Colonic mucosa (tissue), 4 donors: ENCODE measurements at regions not wholly inside any gene's neighbourhood (a gene's known extent, or its start where the extent isn't known, plus 50 kb on each side); places are given as distances from the start of the nearest gene placed in this dataset.

Source experiments
- DNase-seq: peaks from one replicate; pipeline ENCODE4 v3.0.0-alpha.2; 2020
- H3K27ac ChIP-seq: fragments of 200-600 bp; one replicate; pipeline ENCODE4 v1.8.0; 2021
- H3K27me3 ChIP-seq: fragments of 200-600 bp; one replicate; pipeline ENCODE4 v1.8.0; 2021
- H3K36me3 ChIP-seq: fragments of 200-600 bp; one replicate; pipeline ENCODE4 v1.8.0; 2021
- H3K4me1 ChIP-seq: fragments of 200-600 bp; one replicate; pipeline ENCODE4 v1.8.0; 2021; ENCODE audit warnings: mild to moderate bottlenecking
- H3K4me3 ChIP-seq: fragments of 200-600 bp; one replicate; pipeline ENCODE4 v1.8.0; 2021
- H3K9ac ChIP-seq, 2 donors: one replicate each; pipeline ENCODE4 v1.7.0; 2013; ENCODE audit warnings: control low read depth in 2 of 2, low read depth in 2 of 2, low read length in 2 of 2
- H3K9me3 ChIP-seq: fragments of 200-600 bp; one replicate; pipeline ENCODE4 v1.8.0; 2021
- CTCF ChIP-seq: fragments of 200-600 bp; IDR thresholded peaks from one replicate; pipeline ENCODE4 v1.8.0; 2022; ENCODE audit warnings: antibody characterized with exemption, mild to moderate bottlenecking
- intact Hi-C: fragments of 100-400 bp; cut with DNase I; formaldehyde crosslinking; loops from one replicate; pipeline ENCODE4 v1.14.1; 2022
- donor health status: healthy.
- donor health status: DM: no; HTN: no; CAD: no.
- donor health status: DM: no; HTN: no; CAD: no.

DNA sequence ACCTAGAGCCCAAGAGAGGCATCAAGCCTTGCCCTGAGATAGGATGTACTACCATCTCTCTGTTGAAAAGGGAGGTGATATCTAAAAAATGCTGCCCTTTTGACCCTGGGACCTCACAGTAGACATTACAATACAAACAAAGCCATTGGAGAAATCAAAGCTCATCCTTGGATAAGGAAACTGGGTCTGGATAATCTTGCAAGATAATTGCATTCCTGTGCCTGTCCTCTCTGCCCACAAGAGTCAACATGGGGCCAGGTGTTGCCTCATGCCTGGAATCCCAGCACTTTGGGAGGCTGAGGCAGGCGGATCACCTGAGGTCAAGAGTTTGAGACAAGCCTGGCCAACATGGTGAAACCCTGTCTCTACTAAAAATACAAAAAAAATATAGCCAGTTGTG, 57.3 kb upstream of the DLG1 start:
- H3K27me3 ChIP-seq, result no peaks in the 10 kb centered on the region
- no peak for DNase-seq
- H3K4me3 ChIP-seq, result no peak overlapping the region
- no peak overlapping the region for H3K9ac ChIP-seq
- H3K4me1 ChIP-seq, result no peaks in the 10 kb centered on the region
- H3K9me3 ChIP-seq, result no peaks in the 10 kb centered on the region
- H3K27ac ChIP-seq, result no peak overlapping the region
- TF ChIP-seq CTCF, result no peak
- no peaks in the 10 kb centered on the region for H3K36me3 ChIP-seq
- intact Hi-C loops, result no loop called here

GRCh38 chr3:197354568-197355001, 56.2 kb upstream of the DLG1 start:
- H3K27me3 ChIP-seq, result no peaks in the 10 kb centered on the region
- DNase-seq, result peak; percentile 38
- H3K4me1 ChIP-seq, result no peaks in the 10 kb centered on the region
- H3K27ac ChIP-seq, result peak overlapping the region; percentile 32
- H3K4me3 ChIP-seq, result no peak overlapping the region
- no peaks in the 10 kb centered on the region for H3K36me3 ChIP-seq
- intact Hi-C loops, result no loop called here
- TF ChIP-seq CTCF, result no peak
- no peaks in the 10 kb centered on the region for H3K9me3 ChIP-seq
- H3K9ac ChIP-seq, result no peak overlapping the region

- Histone ChIP-seq H3K9me3 (no peaks in the 10 kb centered on the region), H3K36me3 (no peaks in the 10 kb centered on the region), H3K4me3 (no peak overlapping the region), H3K9ac (peak overlapping the region in 1 of 2 donors; percentile 3), H3K27me3 (no peaks in the 10 kb centered on the region), H3K4me1 (no peaks in the 10 kb centered on the region), H3K27ac (peak overlapping the region; percentile 32)
- TF ChIP-seq CTCF, result no peak
- no peak for DNase-seq
- intact Hi-C loops, result no loop called here
Measured at GRCh38 chr3:197353867-197354567, 55.6 kb upstream of the DLG1 start.

GRCh38 chr3:197353001-197353866, 54.8 kb upstream of the DLG1 start:
- Histone ChIP-seq H3K27me3 (no peaks in the 10 kb centered on the region), H3K9me3 (no peaks in the 10 kb centered on the region), H3K27ac (no peak overlapping the region), H3K4me3 (no peak overlapping the region), H3K9ac (no peak overlapping the region), H3K36me3 (no peaks in the 10 kb centered on the region), H3K4me1 (no peaks in the 10 kb centered on the region)
- intact Hi-C loops, result no loop called here
- no peak for TF ChIP-seq CTCF
- no peak for DNase-seq

DNA sequence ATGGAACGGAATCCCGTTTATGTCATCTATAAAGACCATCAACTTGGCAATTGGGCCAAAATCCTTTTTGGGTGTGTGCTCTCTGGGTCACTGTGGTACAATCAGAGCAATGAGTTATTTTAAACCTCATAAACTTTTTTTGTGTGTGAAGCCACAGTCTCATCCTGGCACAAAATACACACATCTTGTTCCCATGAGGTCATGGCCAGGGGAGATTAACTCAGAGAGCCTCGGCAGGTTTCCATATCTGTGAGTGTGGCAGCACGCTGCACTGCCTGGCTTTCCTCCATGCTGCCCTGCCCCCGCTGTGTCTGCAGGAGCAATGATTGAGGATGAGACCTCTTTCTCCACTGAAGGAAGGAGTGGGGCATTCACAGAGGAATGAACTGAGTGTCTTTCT, 54.0 kb upstream of the DLG1 start:
- TF ChIP-seq CTCF, result no peak
- intact Hi-C loops, result no loop called here
- H3K27ac ChIP-seq, result no peak overlapping the region
- no peaks in the 10 kb centered on the region for H3K36me3 ChIP-seq
- H3K9ac ChIP-seq, result no peak overlapping the region
- H3K4me1 ChIP-seq, result no peaks in the 10 kb centered on the region
- H3K9me3 ChIP-seq, result no peaks in the 10 kb centered on the region
- H3K27me3 ChIP-seq, result no peaks in the 10 kb centered on the region
- H3K4me3 ChIP-seq, result no peak overlapping the region
- no peak for DNase-seq
